ENCODE measurements at regions not wholly inside any gene's neighbourhood (a gene's known extent, or its start where the extent isn't known, plus 50 kb on each side); places are given as distances from the start of the nearest gene placed in this dataset.

DNA sequence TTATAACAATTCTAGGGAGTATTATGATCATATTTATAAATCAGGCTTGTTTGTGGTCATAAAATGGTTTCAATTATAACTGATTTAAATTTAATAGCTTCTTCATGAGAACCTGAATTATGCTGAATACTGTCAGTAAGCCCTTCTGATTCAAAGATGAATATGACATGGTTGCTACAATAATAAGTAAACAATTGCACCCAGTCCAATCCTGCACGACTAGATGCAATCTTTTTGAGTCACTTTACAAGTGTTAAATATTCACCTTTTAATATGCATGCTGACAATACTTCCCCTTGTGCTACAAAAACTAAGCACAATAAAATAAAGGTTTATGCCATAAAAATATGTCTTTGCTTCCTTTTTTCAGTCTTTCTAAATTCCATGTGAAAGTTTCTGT is 325.2 kb downstream of the KCNJ3 start:
- no peaks in the 10 kb centered on the region for H3K27me3 Mint-ChIP-seq (ENCODE audit: low read depth)
- no peak overlapping the region for H3K27ac Mint-ChIP-seq
- H3K36me3 Mint-ChIP-seq: no peaks in the 10 kb centered on the region
- no peak for TF ChIP-seq CTCF (IDR thresholded peaks at IDR 0.05; ENCODE audit: unreplicated experiment)
- peaks cover 2% of the 10 kb centered on the region for H3K4me1 Mint-ChIP-seq
- no peaks in the 10 kb centered on the region for H3K9me3 Mint-ChIP-seq
- DNase-seq (ENCODE audit: low spot score in 2 of 2, unreplicated experiment in 2 of 2): no peak
- H3K4me3 Mint-ChIP-seq: no peak overlapping the region

- no peak for TF ChIP-seq CTCF (IDR thresholded peaks at IDR 0.05; ENCODE audit: unreplicated experiment)
- DNase-seq (ENCODE audit: low spot score in 2 of 2, unreplicated experiment in 2 of 2): no peak
- peaks cover 2% of the 10 kb centered on the region for H3K4me1 Mint-ChIP-seq
- H3K9me3 Mint-ChIP-seq: no peaks in the 10 kb centered on the region
- H3K4me3 Mint-ChIP-seq: no peak overlapping the region
- H3K27ac Mint-ChIP-seq: no peak overlapping the region
- H3K36me3 Mint-ChIP-seq: no peaks in the 10 kb centered on the region
- H3K27me3 Mint-ChIP-seq (ENCODE audit: low read depth): no peaks in the 10 kb centered on the region
Observed at GRCh38 chr2:155022531-155022930, 324.0 kb downstream of the KCNJ3 start.

DNA sequence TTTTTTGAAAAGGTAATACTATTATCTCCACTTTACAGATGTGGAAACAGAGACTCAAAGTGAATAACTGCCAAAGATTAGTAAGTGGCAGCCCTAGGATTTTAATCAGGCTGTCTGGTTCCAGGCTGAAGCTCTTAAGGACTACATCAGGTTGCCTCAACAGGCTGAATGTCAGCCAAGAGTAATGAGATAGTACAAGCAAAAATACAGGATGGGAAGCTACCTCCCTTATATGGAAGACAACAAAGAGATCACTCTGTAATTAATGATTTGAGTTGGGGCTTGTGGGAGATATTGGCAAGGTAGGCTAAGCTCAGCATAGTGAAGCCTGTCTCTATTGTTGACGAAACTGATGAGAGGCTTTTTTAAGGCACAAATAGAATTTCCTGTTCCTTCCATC is 323.1 kb downstream of the KCNJ3 start:
- H3K4me1 Mint-ChIP-seq: peaks cover 2% of the 10 kb centered on the region

GRCh38 chr2:155020246-155020645 is 321.8 kb downstream of the KCNJ3 start:
- Mint-ChIP-seq H3K27me3 (ENCODE audit: low read depth) (no peaks in the 10 kb centered on the region), H3K36me3 (no peaks in the 10 kb centered on the region), H3K4me1 (peaks cover 2% of the 10 kb centered on the region), H3K9me3 (no peaks in the 10 kb centered on the region), H3K4me3 (no peak overlapping the region), H3K27ac (no peak overlapping the region)
- DNase-seq (ENCODE audit: low spot score in 2 of 2, unreplicated experiment in 2 of 2): no peak
- TF ChIP-seq CTCF (IDR thresholded peaks at IDR 0.05; ENCODE audit: unreplicated experiment): no peak

More for the DNA sequence above, 323.1 kb downstream of the KCNJ3 start:
- no peak overlapping the region for H3K27ac Mint-ChIP-seq
- no peak for DNase-seq (ENCODE audit: low spot score in 2 of 2, unreplicated experiment in 2 of 2)
- H3K36me3 Mint-ChIP-seq: no peaks in the 10 kb centered on the region
- no peaks in the 10 kb centered on the region for H3K9me3 Mint-ChIP-seq
- TF ChIP-seq CTCF (IDR thresholded peaks at IDR 0.05; ENCODE audit: unreplicated experiment): no peak
- H3K4me3 Mint-ChIP-seq: no peak overlapping the region
- no peaks in the 10 kb centered on the region for H3K27me3 Mint-ChIP-seq (ENCODE audit: low read depth)

DNA sequence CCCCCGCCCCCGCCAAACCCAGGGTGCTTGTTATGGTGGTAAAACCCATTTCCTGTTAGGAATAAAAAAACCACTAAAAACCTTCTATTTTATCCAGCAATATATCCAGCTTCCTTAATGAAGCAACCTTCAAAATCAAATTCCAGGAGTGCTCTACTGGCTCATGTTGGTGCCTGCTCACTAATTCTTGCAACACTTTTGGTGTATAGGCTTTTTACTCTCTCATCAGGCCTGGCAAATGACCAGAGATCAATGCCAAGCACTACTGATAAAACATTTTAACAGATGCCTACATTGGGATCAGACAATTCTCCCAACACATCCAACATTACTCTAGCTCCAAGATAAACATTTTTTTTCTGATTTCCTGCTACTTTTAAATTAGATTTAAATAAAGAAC is 312.4 kb downstream of the KCNJ3 start:
- no peak overlapping the region for H3K27ac Mint-ChIP-seq
- peaks cover 4% of the 10 kb centered on the region for H3K9me3 Mint-ChIP-seq
- H3K4me3 Mint-ChIP-seq: no peak overlapping the region
- TF ChIP-seq CTCF (IDR thresholded peaks at IDR 0.05; ENCODE audit: unreplicated experiment): no peak
- no peaks in the 10 kb centered on the region for H3K36me3 Mint-ChIP-seq
- no peaks in the 10 kb centered on the region for H3K4me1 Mint-ChIP-seq
- H3K27me3 Mint-ChIP-seq (ENCODE audit: low read depth): no peaks in the 10 kb centered on the region
- no peak for DNase-seq (ENCODE audit: low spot score in 2 of 2, unreplicated experiment in 2 of 2)

GRCh38 chr2:154995361-154995760 is 296.9 kb downstream of the KCNJ3 start:
- Mint-ChIP-seq H3K4me1 (peaks cover 5% of the 10 kb centered on the region), H3K36me3 (no peaks in the 10 kb centered on the region), H3K4me3 (no peak overlapping the region), H3K9me3 (peaks cover under 1% of the 10 kb centered on the region), H3K27ac (no peak overlapping the region), H3K27me3 (ENCODE audit: low read depth) (no peaks in the 10 kb centered on the region)
- TF ChIP-seq CTCF (IDR thresholded peaks at IDR 0.05; ENCODE audit: unreplicated experiment): no peak
- no peak for DNase-seq (ENCODE audit: low spot score in 2 of 2, unreplicated experiment in 2 of 2)

Measured in mesothelial cell of epicardium (in vitro differentiated cells).